K562 (cell line): ENCODE measurements at regions not wholly inside any gene's neighbourhood (a gene's known extent, or its start where the extent isn't known, plus 50 kb on each side); places are given as distances from the start of the nearest gene placed in this dataset.

ENCODE experiments used
- ATAC-seq: fragments of 200-7000 bp; cut with Tn5 transposase; 3 replicates; pipeline ENCODE4 v1.9.1; 2020; ENCODE audit warnings: moderate library complexity
- BruUV-seq: library from RNA; stranded (reverse); fragments of 400-500 nt; replicated peaks from 2 replicates; lab custom pipeline; 2021; lab: Mats Ljungman, UMichigan
- CTCF ChIA-PET: fragments of 300-600 bp; formaldehyde crosslinking; extraction: SDS; loops from one replicate; lab custom pipeline; 2021; ENCODE audit warnings: low intra/inter-chr PET ratio; lab: Yijun Ruan, JAX
- POLR2A ChIA-PET: fragments of 300-600, 350-650 bp; sonication (Branson Sonifier 250); formaldehyde crosslinking; extraction: SDS; loops from one replicate; lab custom pipeline; 2021; ENCODE audit warnings: antibody characterized with exemption, inconsistent platforms; lab: Yijun Ruan, JAX
- DNase-seq, 4 experiments: peaks; one replicate each; pipeline versions ENCODE4 v3.0.0 to v3.0.0-alpha.2; 2011 to 2018; ENCODE audit warnings: low spot score in 3 of 4, mixed read lengths in 3 of 4; ENCODE audit errors: extremely low read depth in 1 of 4
- FAIRE-seq: peaks from 2 replicates; lab custom pipeline; 2011; peaks lifted over from hg19 to GRCh38; lab: Jason Lieb, UNC
- H2AFZ ChIP-seq: 2 replicates; pipeline ENCODE4 v1.6.0; 2011; ENCODE audit warnings: low read depth, low read length, control low read depth, inconsistent platforms
- H3K27ac ChIP-seq: fragments of 200-600 bp; 3 replicates; pipeline ENCODE4 v1.8.0; 2011; ENCODE audit warnings: low read depth, mild to moderate bottlenecking, control low read depth, inconsistent platforms, low read length, moderate library complexity, mixed read lengths; ENCODE audit errors: extremely low read depth
- H3K27me3 ChIP-seq, 2 experiments: fragments of 300-600 bp in 1 of 2; 2 replicates in 1 of 2; 3 replicates in 1 of 2; pipeline versions ENCODE4 v1.6.0 to v1.8.0; 2011; ENCODE audit warnings: inconsistent platforms in 2 of 2, low read length in 2 of 2, mild to moderate bottlenecking in 1 of 2, mixed read lengths in 1 of 2, moderate library complexity in 1 of 2; ENCODE audit not compliant: control insufficient read depth in 2 of 2, insufficient read depth in 2 of 2
- H3K36me3 ChIP-seq: fragments of 300-600 bp; 3 replicates; pipeline ENCODE4 v1.8.0; 2011; ENCODE audit warnings: mild to moderate bottlenecking, low read length, inconsistent platforms; ENCODE audit not compliant: control insufficient read depth, insufficient read depth
- H3K4me1 ChIP-seq, 2 experiments: fragments of 200-600 bp in 1 of 2; replicated peaks in 1 of 2; 2 replicates in 1 of 2; 3 replicates in 1 of 2; pipeline versions ENCODE4 v1.5.1 to v1.8.0; 2011; ENCODE audit warnings: inconsistent platforms in 2 of 2, low read length in 2 of 2, mild to moderate bottlenecking in 1 of 2, mixed read lengths in 1 of 2, moderate library complexity in 1 of 2; ENCODE audit not compliant: control insufficient read depth in 2 of 2, insufficient read depth in 2 of 2
- H3K4me2 ChIP-seq: 2 replicates; pipeline ENCODE4 v1.6.1; 2011; ENCODE audit warnings: low read length, control low read depth, inconsistent platforms, mixed read lengths; ENCODE audit not compliant: insufficient read depth
- H3K4me3 ChIP-seq: fragments of 200-600 bp; sonication (generic), shearing (Covaris generic); 2 replicates; pipeline ENCODE4 v1.5.1; 2016; ENCODE audit warnings: control low read depth, inconsistent platforms
- H3K79me2 ChIP-seq: fragments of 200-600 bp; 3 replicates; pipeline ENCODE4 v1.8.0; 2011; ENCODE audit warnings: low read length, inconsistent platforms; ENCODE audit not compliant: control insufficient read depth, insufficient read depth
- H3K9ac ChIP-seq, 2 experiments: 2 replicates each; pipeline versions ENCODE4 v1.6.0 to v1.6.1; 2011; ENCODE audit warnings: low read depth in 2 of 2, low read length in 2 of 2, control low read depth in 1 of 2, inconsistent platforms in 1 of 2, mild to moderate bottlenecking in 1 of 2, mixed read lengths in 1 of 2; ENCODE audit not compliant: insufficient read depth in 1 of 2
- H3K9me1 ChIP-seq: one replicate; pipeline ENCODE4 v1.6.0; 2011; ENCODE audit warnings: inconsistent platforms, mild to moderate bottlenecking, low read length, moderate library complexity; ENCODE audit not compliant: control insufficient read depth, insufficient read depth
- H3K9me3 ChIP-seq: replicated peaks from 2 replicates; pipeline ENCODE4 v1.5.1; 2011; ENCODE audit warnings: low read depth, low read length, inconsistent platforms; ENCODE audit not compliant: control insufficient read depth, insufficient read depth
- H4K20me1 ChIP-seq: replicated peaks from 2 replicates; pipeline ENCODE4 v1.6.1; 2011; ENCODE audit warnings: low read length, inconsistent platforms, mixed read lengths; ENCODE audit not compliant: control insufficient read depth, insufficient read depth
- ERF ChIP-seq: fragments of 450-650 bp; formaldehyde crosslinking; IDR thresholded peaks from 2 replicates; pipeline ENCODE4 v1.4.0; 2020; ENCODE audit warnings: mild to moderate bottlenecking, mixed read lengths
- FUS ChIP-seq: fragments of 200-400 bp; formaldehyde crosslinking; optimal IDR thresholded peaks from 2 replicates; pipeline ENCODE3; 2017; ENCODE audit warnings: low read depth, low read length
- KDM5B ChIP-seq: fragments of 200-600 bp; sonication (generic); IDR thresholded peaks from 2 replicates; pipeline ENCODE4 v1.6.1; 2012; ENCODE audit warnings: low read depth, mild to moderate bottlenecking, moderate library complexity, low read length, control low read depth, inconsistent platforms; ENCODE audit not compliant: insufficient replicate concordance
- XRCC3 ChIP-seq: fragments of 450-650 bp; IDR thresholded peaks from 2 replicates; pipeline ENCODE4 v1.6.1; 2017; ENCODE audit warnings: mild to moderate bottlenecking, moderate library complexity
- ZC3H11A ChIP-seq: IDR thresholded peaks from 2 replicates; pipeline ENCODE4 v1.6.1; 2012; ENCODE audit warnings: low read depth, low read length, improper control_type of control experiment
- ZNF23 ChIP-seq: fragments of 250-450 bp; sonication (Bioruptor Pico); IDR thresholded peaks from 2 replicates; pipeline ENCODE4 v1.4.0; 2020; ENCODE audit warnings: mild to moderate bottlenecking
- ZNF3 ChIP-seq: fragments of 250-450 bp; sonication (Bioruptor Pico); IDR thresholded peaks from 2 replicates; pipeline ENCODE4 v1.5.0; 2021; ENCODE audit warnings: mild to moderate bottlenecking, moderate library complexity
- ZNF766 ChIP-seq: fragments of 200-800 bp; sonication (Bioruptor generic); conservative IDR thresholded peaks from 2 replicates; pipeline ENCODE4 v1.6.1; 2016; ENCODE audit warnings: missing genetic modification characterization, missing compliant biosample characterization
- in situ Hi-C: fragments of 300-500 bp; cut with MboI; formaldehyde crosslinking; loops from 4 replicates; pipeline ENCODE4 v1.15.0; 2018; ENCODE audit warnings: inconsistent platforms, mixed read lengths
- intact Hi-C: fragments of 100-400 bp; cut with micrococcal nuclease; formaldehyde crosslinking; loops from 2 replicates; pipeline ENCODE4 v1.14.2; 2022
- TF ChIP-seq, protein P1 (sequence below): sonication (generic); formaldehyde crosslinking; IDR thresholded peaks from 2 replicates; pipeline ENCODE4 v1.8.1; 2023; ENCODE audit warnings: mild to moderate bottlenecking, missing genetic modification reagents
- TF ChIP-seq, protein P2 (sequence below), 2 experiments: fragments of 450-650 bp in 1 of 2; sonication (generic) in 1 of 2; formaldehyde crosslinking in 1 of 2; IDR thresholded peaks; 2 replicates each; pipeline versions ENCODE4 v1.7.1 to v1.9.0; 2016 to 2022; ENCODE audit warnings: inconsistent platforms in 1 of 2, mild to moderate bottlenecking in 1 of 2, missing genetic modification reagents in 1 of 2

DNA sequence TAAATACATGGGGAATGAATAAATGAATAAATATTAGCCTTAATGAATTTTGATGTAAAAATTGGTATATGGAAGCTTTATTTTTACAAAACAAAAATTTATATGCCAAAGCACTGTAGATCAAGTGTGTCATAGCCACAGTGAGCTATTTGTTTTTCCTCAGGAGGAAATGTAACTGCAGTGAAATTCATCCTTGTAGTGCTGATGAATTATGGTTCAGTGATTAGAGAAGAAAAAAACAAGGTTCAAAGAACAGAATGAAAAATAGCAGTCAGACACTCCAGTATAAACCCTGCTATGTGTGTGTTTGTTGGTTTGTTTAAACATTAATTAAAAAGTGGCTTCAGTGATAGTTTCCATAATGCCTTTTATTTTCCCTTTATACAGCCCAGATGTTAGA is 228.0 kb upstream of the GPR149 start:
- CTCF ChIA-PET: no interaction called here
- POLR2A ChIA-PET: interaction anchor here (1.0 kb wide), 1 partner anchor 12 kb away, joined by 3 read pairs; no protein-coding TSS in a partner anchor
- TF ChIP-seq ERF (CRISPR knock-in tag) (no peak), KDM5B (no peak), ZNF23 (CRISPR knock-in tag) (no peak), ZNF3 (no peak), ZNF766 (CRISPR knock-in tag) (no peak), XRCC3 (no peak), ZC3H11A (no peak), FUS (no peak)
- TF ChIP-seq, protein P1, sequence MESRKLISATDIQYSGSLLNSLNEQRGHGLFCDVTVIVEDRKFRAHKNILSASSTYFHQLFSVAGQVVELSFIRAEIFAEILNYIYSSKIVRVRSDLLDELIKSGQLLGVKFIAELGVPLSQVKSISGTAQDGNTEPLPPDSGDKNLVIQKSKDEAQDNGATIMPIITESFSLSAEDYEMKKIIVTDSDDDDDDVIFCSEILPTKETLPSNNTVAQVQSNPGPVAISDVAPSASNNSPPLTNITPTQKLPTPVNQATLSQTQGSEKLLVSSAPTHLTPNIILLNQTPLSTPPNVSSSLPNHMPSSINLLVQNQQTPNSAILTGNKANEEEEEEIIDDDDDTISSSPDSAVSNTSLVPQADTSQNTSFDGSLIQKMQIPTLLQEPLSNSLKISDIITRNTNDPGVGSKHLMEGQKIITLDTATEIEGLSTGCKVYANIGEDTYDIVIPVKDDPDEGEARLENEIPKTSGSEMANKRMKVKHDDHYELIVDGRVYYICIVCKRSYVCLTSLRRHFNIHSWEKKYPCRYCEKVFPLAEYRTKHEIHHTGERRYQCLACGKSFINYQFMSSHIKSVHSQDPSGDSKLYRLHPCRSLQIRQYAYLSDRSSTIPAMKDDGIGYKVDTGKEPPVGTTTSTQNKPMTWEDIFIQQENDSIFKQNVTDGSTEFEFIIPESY: no peak
- TF ChIP-seq, protein P2, sequence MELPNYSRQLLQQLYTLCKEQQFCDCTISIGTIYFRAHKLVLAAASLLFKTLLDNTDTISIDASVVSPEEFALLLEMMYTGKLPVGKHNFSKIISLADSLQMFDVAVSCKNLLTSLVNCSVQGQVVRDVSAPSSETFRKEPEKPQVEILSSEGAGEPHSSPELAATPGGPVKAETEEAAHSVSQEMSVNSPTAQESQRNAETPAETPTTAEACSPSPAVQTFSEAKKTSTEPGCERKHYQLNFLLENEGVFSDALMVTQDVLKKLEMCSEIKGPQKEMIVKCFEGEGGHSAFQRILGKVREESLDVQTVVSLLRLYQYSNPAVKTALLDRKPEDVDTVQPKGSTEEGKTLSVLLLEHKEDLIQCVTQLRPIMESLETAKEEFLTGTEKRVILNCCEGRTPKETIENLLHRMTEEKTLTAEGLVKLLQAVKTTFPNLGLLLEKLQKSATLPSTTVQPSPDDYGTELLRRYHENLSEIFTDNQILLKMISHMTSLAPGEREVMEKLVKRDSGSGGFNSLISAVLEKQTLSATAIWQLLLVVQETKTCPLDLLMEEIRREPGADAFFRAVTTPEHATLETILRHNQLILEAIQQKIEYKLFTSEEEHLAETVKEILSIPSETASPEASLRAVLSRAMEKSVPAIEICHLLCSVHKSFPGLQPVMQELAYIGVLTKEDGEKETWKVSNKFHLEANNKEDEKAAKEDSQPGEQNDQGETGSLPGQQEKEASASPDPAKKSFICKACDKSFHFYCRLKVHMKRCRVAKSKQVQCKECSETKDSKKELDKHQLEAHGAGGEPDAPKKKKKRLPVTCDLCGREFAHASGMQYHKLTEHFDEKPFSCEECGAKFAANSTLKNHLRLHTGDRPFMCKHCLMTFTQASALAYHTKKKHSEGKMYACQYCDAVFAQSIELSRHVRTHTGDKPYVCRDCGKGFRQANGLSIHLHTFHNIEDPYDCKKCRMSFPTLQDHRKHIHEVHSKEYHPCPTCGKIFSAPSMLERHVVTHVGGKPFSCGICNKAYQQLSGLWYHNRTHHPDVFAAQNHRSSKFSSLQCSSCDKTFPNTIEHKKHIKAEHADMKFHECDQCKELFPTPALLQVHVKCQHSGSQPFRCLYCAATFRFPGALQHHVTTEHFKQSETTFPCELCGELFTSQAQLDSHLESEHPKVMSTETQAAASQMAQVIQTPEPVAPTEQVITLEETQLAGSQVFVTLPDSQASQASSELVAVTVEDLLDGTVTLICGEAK (IDR thresholded peaks at IDR 0.05): no peak
- TF ChIP-seq, protein P2 (CRISPR knock-in tag; IDR thresholded peaks at IDR 0.05): no peak
- H3K27ac ChIP-seq: no peak overlapping the region
- no peak for FAIRE-seq
- H3K9me1 ChIP-seq: no peaks in the 10 kb centered on the region
- intact Hi-C loops (no loop called here), in situ Hi-C loops (no loop called here)
- no peaks in the 10 kb centered on the region for H3K27me3 ChIP-seq
- no peak overlapping the region for H3K9ac ChIP-seq
- H2AFZ ChIP-seq: no peak overlapping the region
- no peaks in the 10 kb centered on the region for H3K9me3 ChIP-seq
- H3K4me3 ChIP-seq: no peak overlapping the region
- H3K4me1 ChIP-seq: no peaks in the 10 kb centered on the region
- no peaks in the 10 kb centered on the region for H3K79me2 ChIP-seq
- DNase-seq: no peak
- no peaks in the 10 kb centered on the region for H3K36me3 ChIP-seq
- BruUV-seq: no TSS peak
- H4K20me1 ChIP-seq: no peaks in the 10 kb centered on the region
- no peak for ATAC-seq
- H3K4me2 ChIP-seq: no peak overlapping the region
